Fibroblast of villous mesenchyme (primary cell): ENCODE measurements at regions not wholly inside any gene's neighbourhood (a gene's known extent, or its start where the extent isn't known, plus 50 kb on each side); places are given as distances from the start of the nearest gene placed in this dataset.
"Not testable (repeated sequence)": the region's sequence is repeated elsewhere in the genome, so short reads cannot be mapped to it uniquely, and the experiment has no call there.

Experiments
- DNase-seq: peaks from one replicate; pipeline ENCODE4 v3.0.0-alpha.2; 2010; ENCODE audit warnings: low read depth
- H3K4me3 ChIP-seq: 2 replicates; pipeline ENCODE4 v1.5.1; 2011; ENCODE audit warnings: low read depth, mild to moderate bottlenecking, low read length
- TF ChIP-seq, protein P1 (sequence below): IDR thresholded peaks from 2 replicates; pipeline ENCODE4 v1.5.1; 2012; ENCODE audit warnings: low read depth, mild to moderate bottlenecking, low read length; ENCODE audit not compliant: insufficient read depth

DNA sequence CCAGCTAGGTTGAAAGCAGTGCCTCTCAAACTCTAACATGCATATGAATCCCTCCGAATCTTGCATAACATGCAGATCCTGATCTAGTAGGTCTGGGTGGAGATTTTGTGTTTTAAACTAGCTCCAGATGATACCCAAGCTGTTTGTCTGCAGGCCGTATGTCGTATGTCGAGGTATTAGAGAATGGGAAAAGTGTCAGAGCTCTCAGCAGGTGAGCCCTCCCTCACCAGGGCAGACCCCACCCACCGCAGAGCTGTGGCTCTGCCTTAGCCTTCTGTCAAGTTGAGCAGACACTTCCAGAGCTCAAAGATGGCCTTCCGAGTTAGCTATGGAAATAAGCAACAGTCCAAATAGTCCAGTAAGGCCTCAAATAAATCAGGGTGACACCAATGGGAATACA is 83.2 kb upstream of the MAP3K1 start:
- DNase-seq, result no peak
- TF ChIP-seq, protein P1, sequence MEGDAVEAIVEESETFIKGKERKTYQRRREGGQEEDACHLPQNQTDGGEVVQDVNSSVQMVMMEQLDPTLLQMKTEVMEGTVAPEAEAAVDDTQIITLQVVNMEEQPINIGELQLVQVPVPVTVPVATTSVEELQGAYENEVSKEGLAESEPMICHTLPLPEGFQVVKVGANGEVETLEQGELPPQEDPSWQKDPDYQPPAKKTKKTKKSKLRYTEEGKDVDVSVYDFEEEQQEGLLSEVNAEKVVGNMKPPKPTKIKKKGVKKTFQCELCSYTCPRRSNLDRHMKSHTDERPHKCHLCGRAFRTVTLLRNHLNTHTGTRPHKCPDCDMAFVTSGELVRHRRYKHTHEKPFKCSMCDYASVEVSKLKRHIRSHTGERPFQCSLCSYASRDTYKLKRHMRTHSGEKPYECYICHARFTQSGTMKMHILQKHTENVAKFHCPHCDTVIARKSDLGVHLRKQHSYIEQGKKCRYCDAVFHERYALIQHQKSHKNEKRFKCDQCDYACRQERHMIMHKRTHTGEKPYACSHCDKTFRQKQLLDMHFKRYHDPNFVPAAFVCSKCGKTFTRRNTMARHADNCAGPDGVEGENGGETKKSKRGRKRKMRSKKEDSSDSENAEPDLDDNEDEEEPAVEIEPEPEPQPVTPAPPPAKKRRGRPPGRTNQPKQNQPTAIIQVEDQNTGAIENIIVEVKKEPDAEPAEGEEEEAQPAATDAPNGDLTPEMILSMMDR, result no peak
- no peak overlapping the region for H3K4me3 ChIP-seq

- not testable (repeated sequence) for H3K4me3 ChIP-seq, DNase-seq
Observed at GRCh38 chr5:56731473-56731872, 83.9 kb upstream of the MAP3K1 start.

- DNase-seq, result no peak
- TF ChIP-seq, protein P1, result no peak
- no peak overlapping the region for H3K4me3 ChIP-seq
Observed at GRCh38 chr5:56729488-56729887, 85.9 kb upstream of the MAP3K1 start.

DNA sequence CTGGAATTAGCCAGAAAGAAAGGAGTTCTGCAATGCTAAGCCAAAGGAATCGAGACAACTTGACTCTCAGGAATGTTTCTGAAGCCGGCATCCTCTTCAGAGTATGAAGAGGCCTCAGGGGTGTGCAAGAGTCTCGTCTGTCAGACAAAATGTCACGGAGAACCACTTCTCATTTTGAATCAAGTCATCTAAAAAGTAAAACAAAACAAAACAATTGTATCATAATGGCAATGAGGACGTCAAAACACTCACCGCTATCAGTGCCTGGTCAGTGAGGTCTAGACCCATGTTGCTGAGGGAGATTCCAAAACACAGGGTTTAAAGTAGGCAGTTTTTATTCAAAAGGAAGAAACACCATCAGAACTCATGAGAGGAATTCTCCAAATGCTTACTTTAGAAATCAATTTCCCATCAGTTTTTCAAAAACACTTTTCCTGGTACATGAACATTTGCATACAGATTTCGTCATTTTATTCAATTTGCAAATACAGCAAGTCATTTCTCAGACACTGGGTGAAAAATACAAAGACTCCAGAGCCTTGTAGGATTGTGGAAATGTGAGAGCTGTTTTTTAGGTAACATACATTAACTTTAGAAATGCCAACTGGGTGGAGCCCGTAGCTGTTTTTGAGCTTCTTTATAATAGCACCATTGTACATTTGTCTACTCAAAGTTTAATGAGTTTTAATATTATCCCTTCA is 89.5 kb upstream of the MAP3K1 start:
- DNase-seq, result no peak
- TF ChIP-seq, protein P1, result no peak
- H3K4me3 ChIP-seq, result no peak overlapping the region

DNA sequence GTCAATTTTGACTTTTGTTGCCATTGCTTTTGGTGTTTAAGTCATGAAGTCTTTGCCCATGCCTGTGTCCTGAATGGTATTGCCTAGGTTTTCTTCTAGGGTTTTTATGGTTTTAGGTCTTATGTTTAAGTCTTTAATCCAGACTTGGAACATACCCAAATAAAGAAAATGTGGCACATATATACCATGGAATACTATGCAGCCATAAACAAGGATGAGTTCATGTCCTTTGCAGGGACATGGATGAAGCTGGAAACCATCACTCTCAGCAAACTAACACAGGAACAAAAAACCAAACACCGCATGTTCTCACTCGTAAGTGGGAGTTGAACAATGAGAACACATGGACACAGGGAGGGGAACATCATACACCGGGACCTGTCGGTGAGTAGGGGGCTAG is 90.5 kb upstream of the MAP3K1 start:
- not testable (repeated sequence) for DNase-seq

DNA sequence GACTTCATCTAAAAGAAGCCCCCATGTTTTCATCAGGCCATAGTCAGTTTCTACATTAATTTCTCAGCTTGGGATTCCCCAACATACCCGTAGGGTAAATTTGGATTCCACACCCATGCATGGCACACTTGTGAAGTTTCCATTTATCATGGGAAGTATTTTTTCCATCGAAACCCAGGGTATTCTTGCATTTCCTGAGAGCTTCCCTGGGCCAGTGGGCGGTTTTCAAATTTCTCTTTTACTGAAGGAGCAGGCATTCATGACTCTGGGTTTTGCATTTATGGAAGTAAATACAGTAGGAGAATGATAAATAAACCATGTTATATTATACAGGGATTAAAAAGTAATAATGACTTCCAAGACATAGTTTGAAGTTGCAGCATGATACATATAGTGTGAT is 93.0 kb upstream of the MAP3K1 start:
- no peak for DNase-seq
- H3K4me3 ChIP-seq, result no peak overlapping the region
- TF ChIP-seq, protein P1, result no peak

More for the DNA sequence above, 90.5 kb upstream of the MAP3K1 start:
- H3K4me3 ChIP-seq, result not testable (repeated sequence)

GRCh38 chr5:56717253-56717987 is 97.9 kb upstream of the MAP3K1 start:
- DNase-seq, result peak; percentile 49
- peak overlapping the region; percentile 29 for H3K4me3 ChIP-seq
- TF ChIP-seq, protein P1, result no peak

GRCh38 chr5:56715986-56716385 is 99.4 kb upstream of the MAP3K1 start:
- peak; percentile 65 for DNase-seq
- no peak overlapping the region for H3K4me3 ChIP-seq
- TF ChIP-seq, protein P1, result no peak
